ENCODE measurements at regions not wholly inside any gene's neighbourhood (a gene's known extent, or its start where the extent isn't known, plus 50 kb on each side); places are given as distances from the start of the nearest gene placed in this dataset.

DNA sequence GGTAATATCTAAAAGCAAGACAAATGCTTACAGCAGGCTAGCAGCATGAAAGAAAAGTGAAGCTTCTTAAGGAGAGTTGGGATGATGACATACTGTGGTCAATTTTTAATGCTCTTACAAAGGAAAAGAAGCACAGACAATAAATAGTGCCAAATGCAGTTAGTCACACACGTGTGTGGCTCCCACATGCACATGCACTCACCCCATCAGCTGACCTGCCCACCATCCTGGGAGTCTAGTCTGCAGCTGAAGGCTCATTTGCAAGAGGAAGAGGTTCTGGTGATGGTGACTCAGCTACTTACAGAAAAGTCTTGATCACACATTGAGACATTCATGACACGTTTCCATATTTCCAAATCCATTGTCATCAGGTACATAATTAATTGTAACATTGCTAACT, 129.3 kb downstream of the MRPL36 start:
- Histone ChIP-seq H3K27me3 (ENCODE audit: control insufficient read depth in 2 of 2, insufficient read depth in 2 of 2, low read length in 2 of 2) (peaks cover 24 to 40% of the 10 kb centered on the region in 2 donors), H3K9me3 (ENCODE audit: control insufficient read depth in 2 of 2, low read length in 2 of 2) (no peaks in the 10 kb centered on the region), H3K36me3 (ENCODE audit: control insufficient read depth in 2 of 2, insufficient read depth in 2 of 2, low read length in 2 of 2) (no peaks in the 10 kb centered on the region), H3K27ac (ENCODE audit: low read depth in 2 of 2, low read length in 2 of 2) (no peak overlapping the region), H3K4me3 (ENCODE audit: low read length in 2 of 2) (no peak overlapping the region), H3K4me1 (ENCODE audit: control insufficient read depth in 2 of 2, insufficient read depth in 2 of 2, low read length in 2 of 2) (no peaks in the 10 kb centered on the region), H3K9ac (ENCODE audit: low read depth in 1 of 2, low read length in 2 of 2) (no peak overlapping the region)

DNA sequence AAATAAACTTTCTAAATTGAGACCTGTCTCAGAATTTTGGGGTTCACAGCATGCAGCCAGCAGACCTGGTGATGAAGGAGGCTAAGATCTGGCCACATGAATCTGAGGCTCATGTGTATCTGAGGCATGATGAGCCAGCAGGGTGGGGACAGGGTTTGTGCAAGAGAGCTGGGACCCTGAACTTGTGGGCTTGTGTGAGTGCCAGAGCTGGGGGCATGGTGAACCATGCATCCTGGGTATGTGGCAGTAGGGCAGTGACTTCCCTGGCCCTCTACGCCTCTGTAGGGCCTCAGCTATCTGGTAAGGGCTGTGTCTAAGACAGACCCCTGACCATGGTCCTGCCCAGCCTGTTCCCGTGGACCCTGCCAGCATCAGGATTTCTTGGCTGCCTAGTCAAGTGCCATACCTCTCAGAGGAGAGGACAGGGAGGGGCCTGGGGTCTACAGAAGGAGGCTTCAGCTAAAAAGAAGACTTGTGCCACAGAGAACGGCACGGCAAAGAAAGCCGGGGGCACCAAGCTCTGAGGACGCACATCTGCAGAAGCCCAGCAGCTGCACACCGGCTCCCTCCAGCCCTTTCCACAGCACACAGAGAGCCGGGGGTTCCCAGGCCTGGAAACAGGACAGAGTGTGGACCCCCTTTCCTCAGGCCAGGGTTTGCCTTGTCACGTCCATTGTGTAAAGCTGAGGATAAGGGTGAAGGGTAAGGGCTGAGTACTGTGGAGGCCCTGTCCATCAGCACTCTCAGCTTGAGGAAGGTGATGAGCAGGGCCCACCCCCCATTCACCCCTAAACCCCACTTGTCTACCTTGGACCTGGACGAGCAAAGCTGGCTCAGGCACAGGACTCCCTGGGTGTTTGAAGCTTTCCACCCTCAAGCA, 130.1 kb downstream of the MRPL36 start:
- Histone ChIP-seq H3K4me3 (ENCODE audit: low read length in 2 of 2) (no peak overlapping the region), H3K9me3 (ENCODE audit: control insufficient read depth in 2 of 2, low read length in 2 of 2) (no peaks in the 10 kb centered on the region), H3K9ac (ENCODE audit: low read depth in 1 of 2, low read length in 2 of 2) (no peak overlapping the region), H3K27ac (ENCODE audit: low read depth in 2 of 2, low read length in 2 of 2) (no peak overlapping the region), H3K36me3 (ENCODE audit: control insufficient read depth in 2 of 2, insufficient read depth in 2 of 2, low read length in 2 of 2) (no peaks in the 10 kb centered on the region), H3K27me3 (ENCODE audit: control insufficient read depth in 2 of 2, insufficient read depth in 2 of 2, low read length in 2 of 2) (peaks cover 29 to 46% of the 10 kb centered on the region in 2 donors), H3K4me1 (ENCODE audit: control insufficient read depth in 2 of 2, insufficient read depth in 2 of 2, low read length in 2 of 2) (no peaks in the 10 kb centered on the region)

DNA sequence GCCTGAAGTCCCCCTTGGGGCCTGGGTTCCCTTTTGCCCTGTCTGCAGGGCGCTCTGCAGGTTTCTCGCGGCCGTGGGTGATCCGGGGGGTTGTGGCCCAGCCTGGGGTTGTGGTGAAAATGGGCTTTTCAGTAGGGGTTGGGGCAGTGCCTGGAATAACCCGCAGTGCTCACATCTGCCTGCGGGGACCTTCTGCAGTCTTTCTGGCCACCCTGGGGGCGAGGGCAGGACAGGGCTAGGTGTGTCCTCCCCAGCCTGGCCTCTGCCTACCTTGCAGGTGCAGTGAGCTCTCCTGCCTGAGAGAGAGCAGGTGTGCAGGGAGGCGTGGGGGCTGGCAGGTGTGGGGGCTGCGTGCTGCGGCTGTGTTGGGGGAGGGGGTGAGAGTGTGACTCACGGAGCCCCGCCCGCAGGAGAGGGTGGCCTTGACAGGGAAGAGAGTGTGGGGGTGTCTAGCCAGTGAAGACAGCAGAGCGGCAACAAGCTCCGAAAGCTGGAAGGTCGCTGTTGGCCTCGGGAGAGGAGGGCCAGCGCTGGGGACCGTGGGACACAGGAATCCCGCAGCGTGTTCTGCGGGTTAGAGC, 131.4 kb downstream of the MRPL36 start:
- Histone ChIP-seq H3K9me3 (ENCODE audit: control insufficient read depth in 2 of 2, low read length in 2 of 2) (no peaks in the 10 kb centered on the region), H3K36me3 (ENCODE audit: control insufficient read depth in 2 of 2, insufficient read depth in 2 of 2, low read length in 2 of 2) (no peaks in the 10 kb centered on the region), H3K9ac (ENCODE audit: low read depth in 1 of 2, low read length in 2 of 2) (no peak overlapping the region), H3K27ac (ENCODE audit: low read depth in 2 of 2, low read length in 2 of 2) (no peak overlapping the region), H3K4me1 (ENCODE audit: control insufficient read depth in 2 of 2, insufficient read depth in 2 of 2, low read length in 2 of 2) (no peaks in the 10 kb centered on the region), H3K27me3 (ENCODE audit: control insufficient read depth in 2 of 2, insufficient read depth in 2 of 2, low read length in 2 of 2) (peaks cover 28 to 45% of the 10 kb centered on the region in 2 donors), H3K4me3 (ENCODE audit: low read length in 2 of 2) (no peak overlapping the region)

DNA sequence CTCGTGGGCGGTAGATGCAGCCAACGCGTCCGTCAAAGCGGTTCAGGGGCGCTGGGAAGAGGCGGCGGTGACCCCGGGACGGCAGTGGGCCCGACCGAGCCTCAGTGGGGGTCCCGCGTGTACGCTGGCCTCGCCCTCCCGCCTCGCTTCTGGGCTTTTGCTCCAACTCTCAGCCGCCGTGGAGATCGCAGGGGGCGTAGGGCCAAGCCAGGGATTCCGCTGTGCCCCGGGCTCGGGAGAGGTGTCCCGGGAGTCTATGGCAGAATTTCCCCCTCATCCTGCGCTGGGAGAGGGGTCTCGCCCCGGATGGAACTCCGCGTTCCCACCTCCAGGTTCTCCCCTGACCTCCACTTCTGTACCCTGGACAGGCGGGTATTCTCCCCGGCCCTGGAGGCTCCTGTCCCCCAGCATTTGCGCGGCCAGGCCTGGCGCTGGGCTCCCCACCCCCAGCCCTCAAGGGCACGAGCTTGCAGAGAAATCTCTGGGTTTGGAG, 131.9 kb downstream of the MRPL36 start:
- Histone ChIP-seq H3K9me3 (ENCODE audit: control insufficient read depth in 2 of 2, low read length in 2 of 2) (no peaks in the 10 kb centered on the region), H3K4me3 (ENCODE audit: low read length in 2 of 2) (no peak overlapping the region)

DNA sequence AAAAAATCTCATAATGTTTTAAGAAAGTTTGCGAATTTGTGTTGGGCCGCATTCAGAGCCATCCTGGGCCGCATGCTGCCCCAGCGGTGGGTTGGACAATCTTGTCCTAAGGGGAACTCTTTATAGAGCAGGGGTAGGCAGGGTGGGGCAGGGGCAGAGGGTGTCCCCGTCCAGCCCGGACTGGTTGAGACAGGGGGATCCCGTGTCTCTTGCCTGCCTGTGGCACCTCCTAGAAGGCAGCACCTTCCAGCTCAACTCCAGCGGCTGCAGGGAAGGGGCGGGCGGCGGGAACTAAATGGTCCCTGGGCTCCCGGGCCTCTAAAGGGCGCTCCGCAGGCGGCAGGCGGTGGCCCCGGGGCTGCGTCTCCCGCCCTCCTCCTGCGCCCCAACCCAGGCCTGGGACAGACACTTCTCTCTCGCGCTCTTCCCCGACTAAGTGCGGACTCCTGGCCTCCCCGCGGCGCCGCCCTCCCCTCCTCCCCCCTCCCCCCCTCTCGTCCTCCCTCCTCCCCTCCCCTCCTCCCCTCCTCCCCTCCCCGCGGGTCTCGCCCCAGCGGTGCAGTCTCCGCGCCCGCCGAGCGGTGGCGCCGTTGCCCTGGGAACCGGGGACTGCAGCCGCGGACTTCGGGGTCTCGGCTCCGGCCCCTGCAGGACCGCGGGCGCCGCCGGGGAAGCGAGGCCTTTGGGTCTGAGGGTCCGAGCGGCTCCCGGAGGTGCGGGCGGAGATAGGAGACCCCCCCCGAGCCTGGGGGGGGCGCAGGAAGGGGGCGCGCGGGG, 132.6 kb downstream of the MRPL36 start:
- H3K9me3 ChIP-seq (ENCODE audit: control insufficient read depth in 2 of 2, low read length in 2 of 2) = no peaks in the 10 kb centered on the region
- no peaks in the 10 kb centered on the region for H3K4me1 ChIP-seq (ENCODE audit: control insufficient read depth in 2 of 2, insufficient read depth in 2 of 2, low read length in 2 of 2)
- H3K9ac ChIP-seq (ENCODE audit: low read depth in 1 of 2, low read length in 2 of 2) = no peak overlapping the region
- no peak overlapping the region for H3K27ac ChIP-seq (ENCODE audit: low read depth in 2 of 2, low read length in 2 of 2)
- no peaks in the 10 kb centered on the region for H3K36me3 ChIP-seq (ENCODE audit: control insufficient read depth in 2 of 2, insufficient read depth in 2 of 2, low read length in 2 of 2)
- peaks cover 31 to 46% of the 10 kb centered on the region in 2 donors for H3K27me3 ChIP-seq (ENCODE audit: control insufficient read depth in 2 of 2, insufficient read depth in 2 of 2, low read length in 2 of 2)
- no peak overlapping the region for H3K4me3 ChIP-seq (ENCODE audit: low read length in 2 of 2)

More for the DNA sequence above, 131.9 kb downstream of the MRPL36 start:
- Histone ChIP-seq H3K36me3 (ENCODE audit: control insufficient read depth in 2 of 2, insufficient read depth in 2 of 2, low read length in 2 of 2) (no peaks in the 10 kb centered on the region), H3K27ac (ENCODE audit: low read depth in 2 of 2, low read length in 2 of 2) (no peak overlapping the region), H3K4me1 (ENCODE audit: control insufficient read depth in 2 of 2, insufficient read depth in 2 of 2, low read length in 2 of 2) (no peaks in the 10 kb centered on the region), H3K27me3 (ENCODE audit: control insufficient read depth in 2 of 2, insufficient read depth in 2 of 2, low read length in 2 of 2) (peaks cover 29 to 45% of the 10 kb centered on the region in 2 donors), H3K9ac (ENCODE audit: low read depth in 1 of 2, low read length in 2 of 2) (no peak overlapping the region)

DNA sequence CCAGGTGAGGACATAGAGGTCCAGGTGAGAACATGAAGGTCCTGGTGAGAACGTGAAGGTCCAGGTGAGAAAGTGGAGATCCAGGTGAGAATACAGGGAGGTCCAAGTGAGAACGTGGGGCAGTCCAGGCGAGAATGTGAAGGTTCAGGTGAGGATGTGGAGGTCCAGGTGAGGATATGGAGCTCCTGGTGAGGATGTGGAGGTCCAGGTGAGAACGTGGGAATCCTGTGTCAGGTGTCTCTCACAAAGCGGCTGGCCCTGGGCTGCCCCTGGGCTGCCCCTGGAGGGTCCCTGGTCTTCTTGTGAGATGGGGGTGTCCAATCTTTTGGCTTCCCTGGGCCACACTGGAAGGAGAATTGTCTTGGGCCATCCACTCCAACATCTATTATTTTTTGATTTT, 133.4 kb downstream of the MRPL36 start:
- H3K27me3 ChIP-seq (ENCODE audit: control insufficient read depth in 2 of 2, insufficient read depth in 2 of 2, low read length in 2 of 2) = peaks cover 31 to 46% of the 10 kb centered on the region in 2 donors
- no peaks in the 10 kb centered on the region for H3K4me1 ChIP-seq (ENCODE audit: control insufficient read depth in 2 of 2, insufficient read depth in 2 of 2, low read length in 2 of 2)
- H3K27ac ChIP-seq (ENCODE audit: low read depth in 2 of 2, low read length in 2 of 2) = no peak overlapping the region
- H3K4me3 ChIP-seq (ENCODE audit: low read length in 2 of 2) = no peak overlapping the region
- H3K9ac ChIP-seq (ENCODE audit: low read depth in 1 of 2, low read length in 2 of 2) = no peak overlapping the region
- H3K9me3 ChIP-seq (ENCODE audit: control insufficient read depth in 2 of 2, low read length in 2 of 2) = no peaks in the 10 kb centered on the region
- no peaks in the 10 kb centered on the region for H3K36me3 ChIP-seq (ENCODE audit: control insufficient read depth in 2 of 2, insufficient read depth in 2 of 2, low read length in 2 of 2)

DNA sequence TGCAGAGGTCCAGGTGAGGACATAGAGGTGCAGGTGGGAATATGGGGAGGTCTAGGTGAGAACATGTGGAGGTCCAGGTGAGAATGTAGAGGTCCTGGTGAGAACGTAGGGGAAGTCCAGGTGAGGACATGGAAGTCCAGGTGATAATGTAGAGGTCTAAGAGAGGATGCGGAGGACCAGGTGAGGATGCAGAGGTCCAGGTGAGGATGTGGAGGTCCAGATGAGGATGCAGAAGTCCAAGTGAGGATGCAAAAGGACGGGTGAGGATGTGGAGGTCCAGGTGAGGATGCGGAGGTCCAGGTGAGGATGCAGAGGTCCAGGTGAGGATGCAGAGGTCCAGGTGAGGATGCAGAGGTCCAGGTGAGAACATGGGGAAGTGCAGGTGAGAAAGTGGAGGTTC, 133.8 kb downstream of the MRPL36 start:
- H3K27me3 ChIP-seq (ENCODE audit: control insufficient read depth in 2 of 2, insufficient read depth in 2 of 2, low read length in 2 of 2) = peaks cover 31 to 46% of the 10 kb centered on the region in 2 donors
- H3K9me3 ChIP-seq (ENCODE audit: control insufficient read depth in 2 of 2, low read length in 2 of 2) = no peaks in the 10 kb centered on the region
- H3K27ac ChIP-seq (ENCODE audit: low read depth in 2 of 2, low read length in 2 of 2) = no peak overlapping the region
- no peaks in the 10 kb centered on the region for H3K36me3 ChIP-seq (ENCODE audit: control insufficient read depth in 2 of 2, insufficient read depth in 2 of 2, low read length in 2 of 2)
- no peak overlapping the region for H3K9ac ChIP-seq (ENCODE audit: low read depth in 1 of 2, low read length in 2 of 2)
- H3K4me1 ChIP-seq (ENCODE audit: control insufficient read depth in 2 of 2, insufficient read depth in 2 of 2, low read length in 2 of 2) = no peaks in the 10 kb centered on the region
- no peak overlapping the region for H3K4me3 ChIP-seq (ENCODE audit: low read length in 2 of 2)

DNA sequence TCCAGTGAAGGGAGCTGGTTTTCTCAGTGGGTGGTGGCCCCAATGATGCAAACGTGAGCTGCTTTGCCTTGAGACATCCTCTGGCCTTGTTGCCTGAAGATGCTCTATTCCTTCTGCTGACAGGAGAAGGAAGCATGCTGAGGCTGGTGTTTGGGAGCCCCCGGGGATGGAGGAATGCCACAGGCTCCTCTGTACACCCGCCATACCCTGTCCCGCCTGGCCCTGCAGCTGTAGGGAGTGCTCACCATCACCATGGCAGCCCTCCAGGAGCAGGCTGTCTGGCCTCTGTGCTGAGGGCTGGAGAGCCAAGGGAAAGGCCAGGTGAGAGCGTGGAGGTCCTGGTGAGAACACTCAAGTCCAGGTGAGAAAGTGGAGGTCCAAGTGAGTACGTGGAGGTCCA, 134.4 kb downstream of the MRPL36 start:
- Histone ChIP-seq H3K27ac (ENCODE audit: low read depth in 2 of 2, low read length in 2 of 2) (no peak overlapping the region), H3K9ac (ENCODE audit: low read depth in 1 of 2, low read length in 2 of 2) (no peak overlapping the region), H3K36me3 (ENCODE audit: control insufficient read depth in 2 of 2, insufficient read depth in 2 of 2, low read length in 2 of 2) (no peaks in the 10 kb centered on the region), H3K9me3 (ENCODE audit: control insufficient read depth in 2 of 2, low read length in 2 of 2) (no peaks in the 10 kb centered on the region), H3K4me3 (ENCODE audit: low read length in 2 of 2) (no peak overlapping the region), H3K4me1 (ENCODE audit: control insufficient read depth in 2 of 2, insufficient read depth in 2 of 2, low read length in 2 of 2) (no peaks in the 10 kb centered on the region), H3K27me3 (ENCODE audit: control insufficient read depth in 2 of 2, insufficient read depth in 2 of 2, low read length in 2 of 2) (peaks cover 31 to 46% of the 10 kb centered on the region in 2 donors)

DNA sequence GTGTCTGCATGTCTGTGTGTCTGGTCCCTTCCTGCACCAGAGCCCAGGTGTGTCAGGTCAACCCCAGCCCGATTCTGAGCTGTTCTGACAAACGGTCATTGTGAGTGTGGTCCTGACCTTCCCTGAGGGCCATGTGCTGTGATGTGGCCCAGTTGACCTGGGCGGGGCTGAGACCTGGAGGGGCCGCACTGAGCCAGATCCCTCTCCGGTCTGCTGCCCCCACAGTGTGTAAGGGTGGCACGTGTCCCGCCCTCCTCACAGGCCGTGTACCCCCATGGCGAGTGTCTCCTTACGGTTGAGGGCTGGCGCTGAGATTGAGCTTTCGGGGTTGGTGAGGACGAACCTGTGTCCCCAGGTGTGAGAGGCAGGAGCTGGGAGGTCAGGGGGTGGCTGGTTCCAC, 136.5 kb downstream of the MRPL36 start:
- no peaks in the 10 kb centered on the region for H3K9me3 ChIP-seq (ENCODE audit: control insufficient read depth in 2 of 2, low read length in 2 of 2)
- H3K27me3 ChIP-seq (ENCODE audit: control insufficient read depth in 2 of 2, insufficient read depth in 2 of 2, low read length in 2 of 2) = peaks cover 28 to 40% of the 10 kb centered on the region in 2 donors
- no peak overlapping the region for H3K9ac ChIP-seq (ENCODE audit: low read depth in 1 of 2, low read length in 2 of 2)
- H3K4me1 ChIP-seq (ENCODE audit: control insufficient read depth in 2 of 2, insufficient read depth in 2 of 2, low read length in 2 of 2) = no peaks in the 10 kb centered on the region
- no peaks in the 10 kb centered on the region for H3K36me3 ChIP-seq (ENCODE audit: control insufficient read depth in 2 of 2, insufficient read depth in 2 of 2, low read length in 2 of 2)
- H3K27ac ChIP-seq (ENCODE audit: low read depth in 2 of 2, low read length in 2 of 2) = no peak overlapping the region
- no peak overlapping the region for H3K4me3 ChIP-seq (ENCODE audit: low read length in 2 of 2)
